HG02884 (cell line): ENCODE measurements at regions not wholly inside any gene's neighbourhood (a gene's known extent, or its start where the extent isn't known, plus 50 kb on each side); places are given as distances from the start of the nearest gene placed in this dataset.

Experiments
- ATAC-seq: cut with Tn5 transposase; IDR thresholded peaks from one replicate; pipeline ENCODE4 v1.9.1; 2021; ENCODE audit warnings: mild to moderate bottlenecking, moderate library complexity; ENCODE audit not compliant: unreplicated experiment

DNA sequence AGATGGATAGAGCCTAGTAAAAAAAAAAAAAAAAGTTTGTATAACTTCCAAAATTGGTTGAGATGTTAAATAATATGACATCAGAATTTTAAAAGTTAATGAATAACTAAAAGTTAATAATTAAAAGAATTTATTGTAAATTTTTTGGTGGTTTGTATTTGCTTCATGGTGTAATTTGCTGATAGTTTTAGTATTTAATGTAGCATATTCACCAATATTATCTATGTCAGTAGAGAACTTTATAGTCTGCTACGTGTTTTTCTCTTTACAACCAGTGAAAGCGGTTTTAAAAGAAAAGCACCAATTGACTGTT, 51.8 kb upstream of the STEAP4 start:
- no peak for ATAC-seq

DNA sequence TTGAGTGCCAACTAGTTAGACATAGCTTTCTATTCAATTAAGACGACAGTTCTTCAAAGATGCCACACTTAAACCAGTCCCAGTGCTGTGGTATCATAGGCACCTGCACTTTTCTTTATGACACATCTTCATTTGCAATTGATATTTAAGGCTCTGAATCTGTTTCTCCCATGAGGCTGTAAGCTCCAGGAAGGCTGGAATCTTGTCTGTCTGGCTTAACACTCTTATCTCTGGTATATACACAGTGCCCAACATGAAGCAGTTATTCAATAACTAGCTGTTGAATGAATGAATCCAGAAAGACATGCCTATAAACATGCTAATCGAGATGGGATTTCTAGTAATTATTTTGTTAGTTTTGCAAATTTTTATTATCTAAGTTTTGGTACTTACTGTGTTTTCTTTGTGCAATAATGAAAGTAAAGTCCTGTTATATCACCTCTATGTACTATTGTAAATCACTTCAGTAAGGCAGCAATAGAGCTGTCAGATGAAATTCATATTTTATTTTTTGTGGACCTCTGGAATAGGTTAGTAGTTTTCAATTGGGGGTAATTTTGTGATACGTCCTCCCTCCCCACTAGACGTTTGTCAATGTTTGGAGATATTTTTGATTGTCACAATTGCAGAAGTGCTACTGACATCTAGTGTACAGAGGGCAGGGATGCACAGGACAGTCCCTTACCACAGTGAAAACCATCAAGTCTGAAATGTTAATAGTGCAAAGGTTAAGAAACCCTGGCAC, 51.3 kb upstream of the STEAP4 start:
- ATAC-seq, result peak; percentile 65

DNA sequence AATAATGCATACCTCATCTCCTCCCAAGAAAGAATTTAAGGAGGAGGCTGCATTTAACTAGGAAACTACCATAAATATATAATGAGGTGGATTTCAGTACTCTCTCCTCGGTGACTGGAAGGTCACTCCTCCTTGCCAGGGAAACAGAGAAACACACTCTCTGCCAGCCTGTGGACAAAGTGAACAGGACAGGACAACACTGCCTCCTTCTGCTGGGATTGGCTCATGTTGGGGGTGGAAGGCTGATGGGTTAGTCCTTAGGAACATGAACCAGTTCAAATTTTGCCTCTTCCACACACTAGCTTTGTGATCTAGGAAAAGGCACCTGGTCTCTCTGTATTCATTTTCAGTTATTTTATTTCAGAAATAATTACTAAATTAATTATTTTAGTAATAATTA, 50.6 kb upstream of the STEAP4 start:
- no peak for ATAC-seq
